ENCODE measurements at regions not wholly inside any gene's neighbourhood (a gene's known extent, or its start where the extent isn't known, plus 50 kb on each side); places are given as distances from the start of the nearest gene placed in this dataset.

DNA sequence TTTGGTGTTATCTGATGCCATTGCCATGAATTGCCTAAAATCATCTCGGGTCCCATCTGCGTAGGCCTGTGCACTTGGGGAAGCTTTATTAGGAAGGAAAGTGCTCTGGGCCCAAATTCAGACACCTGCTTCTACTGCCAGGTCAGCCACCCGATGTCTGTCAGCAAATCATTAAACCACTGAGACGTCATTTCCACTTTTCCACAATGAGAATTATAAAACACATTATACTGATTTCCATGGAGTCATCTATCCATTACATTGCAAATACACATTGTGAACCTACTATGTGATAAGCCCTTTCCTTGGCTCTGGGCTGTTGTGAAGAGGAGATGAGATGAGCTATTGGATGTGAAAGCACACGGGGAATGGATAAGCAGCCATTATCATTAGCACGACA is 1022.9 kb downstream of the BCL11B start:
- TF ChIP-seq TAF1 (IDR thresholded peaks at IDR 0.05; ENCODE audit: low read depth) (no peak), EP300 (conservative IDR thresholded peaks at IDR 0.05; ENCODE audit: poor library complexity, severe bottlenecking) (no peak), REST (IDR thresholded peaks at IDR 0.05; ENCODE audit: borderline replicate concordance) (no peak), RAD21 (conservative IDR thresholded peaks at IDR 0.05) (no peak), MXI1 (conservative IDR thresholded peaks at IDR 0.05; ENCODE audit: poor library complexity, severe bottlenecking) (no peak), EZH2 (IDR thresholded peaks at IDR 0.05; ENCODE audit: borderline replicate concordance, insufficient read depth, low read length, poor library complexity, severe bottlenecking) (no peak), SMC3 (conservative IDR thresholded peaks at IDR 0.05; ENCODE audit: poor library complexity) (no peak), POLR2AphosphoS5 (IDR thresholded peaks at IDR 0.05) (no peak)
- TF ChIP-seq, protein P1, sequence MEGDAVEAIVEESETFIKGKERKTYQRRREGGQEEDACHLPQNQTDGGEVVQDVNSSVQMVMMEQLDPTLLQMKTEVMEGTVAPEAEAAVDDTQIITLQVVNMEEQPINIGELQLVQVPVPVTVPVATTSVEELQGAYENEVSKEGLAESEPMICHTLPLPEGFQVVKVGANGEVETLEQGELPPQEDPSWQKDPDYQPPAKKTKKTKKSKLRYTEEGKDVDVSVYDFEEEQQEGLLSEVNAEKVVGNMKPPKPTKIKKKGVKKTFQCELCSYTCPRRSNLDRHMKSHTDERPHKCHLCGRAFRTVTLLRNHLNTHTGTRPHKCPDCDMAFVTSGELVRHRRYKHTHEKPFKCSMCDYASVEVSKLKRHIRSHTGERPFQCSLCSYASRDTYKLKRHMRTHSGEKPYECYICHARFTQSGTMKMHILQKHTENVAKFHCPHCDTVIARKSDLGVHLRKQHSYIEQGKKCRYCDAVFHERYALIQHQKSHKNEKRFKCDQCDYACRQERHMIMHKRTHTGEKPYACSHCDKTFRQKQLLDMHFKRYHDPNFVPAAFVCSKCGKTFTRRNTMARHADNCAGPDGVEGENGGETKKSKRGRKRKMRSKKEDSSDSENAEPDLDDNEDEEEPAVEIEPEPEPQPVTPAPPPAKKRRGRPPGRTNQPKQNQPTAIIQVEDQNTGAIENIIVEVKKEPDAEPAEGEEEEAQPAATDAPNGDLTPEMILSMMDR (IDR thresholded peaks at IDR 0.05; ENCODE audit: poor library complexity, severe bottlenecking) = no peak

GRCh38 chr14:98249476-98249875 is 1022.5 kb downstream of the BCL11B start:
- Histone ChIP-seq H3K79me2 (replicated peaks; ENCODE audit: insufficient read depth, low read length) (no peaks in the 10 kb centered on the region), H3K9me3 (ENCODE audit: low read length) (no peaks in the 10 kb centered on the region), H3K9ac (ENCODE audit: low read length) (no peak overlapping the region), H3K4me3 (ENCODE audit: low read length) (no peak overlapping the region), H4K20me1 (ENCODE audit: insufficient read depth) (no peaks in the 10 kb centered on the region), H3K9me2 (ENCODE audit: insufficient read depth, low read length) (no peaks in the 10 kb centered on the region), H3K36me3 (ENCODE audit: insufficient read depth, low read length) (no peaks in the 10 kb centered on the region), H3K27ac (ENCODE audit: low read length) (no peak overlapping the region), H3K27me3 (ENCODE audit: insufficient read depth, low read depth, low read length) (no peaks in the 10 kb centered on the region), H3K4me2 (ENCODE audit: low read length) (no peak overlapping the region), H2AFZ (ENCODE audit: low read depth, low read length) (no peak overlapping the region), H3F3A (ENCODE audit: insufficient read depth, low read length, poor library complexity, severe bottlenecking) (no peaks in the 10 kb centered on the region)
- TF ChIP-seq TAF1 (IDR thresholded peaks at IDR 0.05; ENCODE audit: low read depth) (no peak), REST (IDR thresholded peaks at IDR 0.05; ENCODE audit: borderline replicate concordance) (no peak), MXI1 (conservative IDR thresholded peaks at IDR 0.05; ENCODE audit: poor library complexity, severe bottlenecking) (no peak), EZH2 (IDR thresholded peaks at IDR 0.05; ENCODE audit: borderline replicate concordance, insufficient read depth, low read length, poor library complexity, severe bottlenecking) (no peak), SMC3 (conservative IDR thresholded peaks at IDR 0.05; ENCODE audit: poor library complexity) (no peak), POLR2AphosphoS5 (IDR thresholded peaks at IDR 0.05) (no peak), RAD21 (conservative IDR thresholded peaks at IDR 0.05) (no peak), EP300 (conservative IDR thresholded peaks at IDR 0.05; ENCODE audit: poor library complexity, severe bottlenecking) (no peak)
- TF ChIP-seq, protein P1 (IDR thresholded peaks at IDR 0.05; ENCODE audit: poor library complexity, severe bottlenecking) = no peak

More for the DNA sequence above, 1022.9 kb downstream of the BCL11B start:
- H3K4me2 ChIP-seq (ENCODE audit: low read length) = no peak overlapping the region
- H3F3A ChIP-seq (ENCODE audit: insufficient read depth, low read length, poor library complexity, severe bottlenecking) = no peaks in the 10 kb centered on the region
- no peaks in the 10 kb centered on the region for H3K9me3 ChIP-seq (ENCODE audit: low read length)
- H3K79me2 ChIP-seq (replicated peaks; ENCODE audit: insufficient read depth, low read length) = no peaks in the 10 kb centered on the region
- no peaks in the 10 kb centered on the region for H3K27me3 ChIP-seq (ENCODE audit: insufficient read depth, low read depth, low read length)
- no peaks in the 10 kb centered on the region for H3K9me2 ChIP-seq (ENCODE audit: insufficient read depth, low read length)
- H3K4me3 ChIP-seq (ENCODE audit: low read length) = no peak overlapping the region
- no peaks in the 10 kb centered on the region for H4K20me1 ChIP-seq (ENCODE audit: insufficient read depth)
- H3K9ac ChIP-seq (ENCODE audit: low read length) = no peak overlapping the region
- no peaks in the 10 kb centered on the region for H3K36me3 ChIP-seq (ENCODE audit: insufficient read depth, low read length)
- no peak overlapping the region for H2AFZ ChIP-seq (ENCODE audit: low read depth, low read length)
- H3K27ac ChIP-seq (ENCODE audit: low read length) = no peak overlapping the region

All from neural cell (in vitro differentiated cells).